HUES64 (cell line): ENCODE measurements at regions not wholly inside any gene's neighbourhood (a gene's known extent, or its start where the extent isn't known, plus 50 kb on each side); places are given as distances from the start of the nearest gene placed in this dataset.
"Not testable (repeated sequence)": the region's sequence is repeated elsewhere in the genome, so short reads cannot be mapped to it uniquely, and the experiment has no call there.

Experiments used
- H3K27ac ChIP-seq: 2 replicates; pipeline ENCODE4 v1.7.0; 2013; ENCODE audit warnings: low read depth, low read length, inconsistent platforms
- H3K27me3 ChIP-seq: 2 replicates; pipeline ENCODE4 v1.6.1; 2013; ENCODE audit warnings: mild to moderate bottlenecking, low read length; ENCODE audit not compliant: insufficient read depth
- H3K36me3 ChIP-seq: 2 replicates; pipeline ENCODE4 v1.6.1; 2013; ENCODE audit warnings: mild to moderate bottlenecking, low read length; ENCODE audit not compliant: insufficient read depth
- H3K4me1 ChIP-seq: 2 replicates; pipeline ENCODE4 v1.6.1; 2013; ENCODE audit warnings: mild to moderate bottlenecking, low read length, moderate library complexity; ENCODE audit not compliant: insufficient read depth
- H3K4me3 ChIP-seq: 2 replicates; pipeline ENCODE4 v1.5.1; 2013; ENCODE audit warnings: mild to moderate bottlenecking, low read length, moderate library complexity
- H3K9ac ChIP-seq: 2 replicates; pipeline ENCODE4 v1.6.1; 2013; ENCODE audit warnings: mild to moderate bottlenecking, low read depth, low read length
- H3K9me3 ChIP-seq: 2 replicates; pipeline ENCODE4 v1.6.1; 2013; ENCODE audit warnings: low read depth, low read length; ENCODE audit not compliant: insufficient read depth
- WGBS: fragments of 150-250, 120-280 bp; methylation state at CpG from one replicate; pipeline ENCODE4 v1.1.7; 2013; ENCODE audit warnings: missing lambda C conversion rate; 5-methylcytosine and 5-hydroxymethylcytosine counted together

DNA sequence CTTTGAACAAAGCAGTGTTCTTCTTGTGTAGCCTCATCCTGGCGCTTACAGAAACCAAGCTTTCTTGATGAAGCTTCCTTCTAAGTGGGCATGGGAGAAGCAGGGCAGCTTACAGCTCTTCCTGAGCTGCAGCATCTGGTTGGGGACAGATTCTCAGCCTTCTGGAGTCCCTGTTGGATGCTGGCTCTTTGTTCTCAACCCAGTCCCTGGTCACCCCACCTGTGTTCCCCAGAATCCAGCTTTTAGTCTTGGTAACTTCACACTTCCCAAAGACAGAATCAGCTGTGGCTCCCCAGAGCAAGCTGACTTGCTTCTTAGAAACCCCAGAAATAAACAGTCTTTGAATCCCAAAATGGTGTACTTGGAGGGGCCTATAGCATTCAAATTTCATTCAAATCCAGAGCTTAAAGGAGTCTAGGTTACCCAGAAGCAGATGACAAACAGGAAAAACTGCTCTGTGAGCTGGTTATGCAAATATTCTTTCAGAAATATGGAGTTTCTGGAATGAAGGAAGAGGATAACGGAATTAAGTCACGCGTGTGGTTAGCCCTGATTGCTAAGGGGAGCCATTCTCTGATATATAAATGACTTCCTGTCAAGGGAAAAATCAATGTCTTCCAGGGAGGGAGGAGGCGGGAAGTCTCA lies 783.4 kb upstream of the TPTE start:
- not testable (repeated sequence) for H3K9ac ChIP-seq, H3K27ac ChIP-seq, H3K4me1 ChIP-seq, H3K36me3 ChIP-seq, H3K27me3 ChIP-seq, H3K4me3 ChIP-seq
- peaks cover 93% of the 10 kb centered on the region for H3K9me3 ChIP-seq
- WGBS: 69% methylated on average over 5 of the region's 5 CpGs

GRCh38 chr21:9738527-9738926 lies 782.9 kb upstream of the TPTE start:
- no peaks in the 10 kb centered on the region for H3K27me3 ChIP-seq
- no peak overlapping the region for H3K27ac ChIP-seq
- H3K4me1 ChIP-seq: no peaks in the 10 kb centered on the region
- peaks cover 93% of the 10 kb centered on the region for H3K9me3 ChIP-seq
- WGBS: 68% methylated on average over 2 of the region's 2 CpGs
- no peak overlapping the region for H3K9ac ChIP-seq
- no peak overlapping the region for H3K4me3 ChIP-seq
- H3K36me3 ChIP-seq: no peaks in the 10 kb centered on the region

- Histone ChIP-seq H3K9ac (no peak overlapping the region), H3K36me3 (no peaks in the 10 kb centered on the region), H3K27me3 (no peaks in the 10 kb centered on the region), H3K27ac (no peak overlapping the region), H3K4me1 (no peaks in the 10 kb centered on the region), H3K9me3 (peaks cover 93% of the 10 kb centered on the region), H3K4me3 (no peak overlapping the region)
- WGBS: 78% methylated on average over 3 of the region's 3 CpGs
Measured at GRCh38 chr21:9739240-9739639, 782.1 kb upstream of the TPTE start.

- H3K9me3 ChIP-seq: peaks cover 96% of the 10 kb centered on the region
- not testable (repeated sequence) for H3K4me1 ChIP-seq, H3K27ac ChIP-seq, H3K4me3 ChIP-seq, H3K27me3 ChIP-seq, H3K9ac ChIP-seq, H3K36me3 ChIP-seq
- WGBS: 79% methylated on average over 5 of the region's 8 CpGs
Measured at GRCh38 chr21:9740177-9740941, 781.0 kb upstream of the TPTE start.

GRCh38 chr21:9740991-9741742 lies 780.2 kb upstream of the TPTE start:
- H3K9me3 ChIP-seq: peaks cover 96% of the 10 kb centered on the region
- H3K27me3 ChIP-seq, H3K9ac ChIP-seq, H3K4me1 ChIP-seq, H3K27ac ChIP-seq, H3K36me3 ChIP-seq, H3K4me3 ChIP-seq: not testable (repeated sequence)
- WGBS: 72% methylated on average over 8 of the region's 8 CpGs

GRCh38 chr21:9743566-9743965 lies 777.8 kb upstream of the TPTE start:
- H3K4me3 ChIP-seq, H3K27ac ChIP-seq, H3K9ac ChIP-seq, H3K4me1 ChIP-seq, H3K27me3 ChIP-seq, H3K36me3 ChIP-seq: not testable (repeated sequence)
- H3K9me3 ChIP-seq: peaks cover 93% of the 10 kb centered on the region
- 86% methylated on average over 10 of the region's 10 CpGs for WGBS

GRCh38 chr21:9744166-9744565 lies 777.2 kb upstream of the TPTE start:
- H3K9me3 ChIP-seq: peaks cover 93% of the 10 kb centered on the region
- 47% methylated on average over 4 of the region's 4 CpGs for WGBS

GRCh38 chr21:9744593-9744992 lies 776.8 kb upstream of the TPTE start:
- WGBS: 76% methylated on average over 4 of the region's 4 CpGs
- H3K9me3 ChIP-seq: peaks cover 93% of the 10 kb centered on the region
- not testable (repeated sequence) for H3K4me1 ChIP-seq

More at GRCh38 chr21:9744166-9744565, 777.2 kb upstream of the TPTE start:
- H3K9ac ChIP-seq, H3K4me3 ChIP-seq, H3K4me1 ChIP-seq, H3K27ac ChIP-seq, H3K36me3 ChIP-seq, H3K27me3 ChIP-seq: not testable (repeated sequence)

GRCh38 chr21:9745457-9746108 lies 775.8 kb upstream of the TPTE start:
- not testable (repeated sequence) for H3K27me3 ChIP-seq, H3K27ac ChIP-seq, H3K36me3 ChIP-seq, H3K4me1 ChIP-seq, H3K9ac ChIP-seq, H3K4me3 ChIP-seq
- H3K9me3 ChIP-seq: peaks cover 93% of the 10 kb centered on the region
- WGBS: 58% methylated on average over 9 of the region's 9 CpGs

More at GRCh38 chr21:9744593-9744992, 776.8 kb upstream of the TPTE start:
- not testable (repeated sequence) for H3K4me3 ChIP-seq, H3K36me3 ChIP-seq, H3K27me3 ChIP-seq, H3K9ac ChIP-seq, H3K27ac ChIP-seq

GRCh38 chr21:9746311-9746710 lies 775.1 kb upstream of the TPTE start:
- not testable (repeated sequence) for H3K27ac ChIP-seq, H3K9ac ChIP-seq, H3K4me3 ChIP-seq, H3K4me1 ChIP-seq, H3K36me3 ChIP-seq, H3K27me3 ChIP-seq
- WGBS: 8% methylated on average over 2 of the region's 2 CpGs
- H3K9me3 ChIP-seq: peaks cover 93% of the 10 kb centered on the region
